GM21390 (cell line): ENCODE measurements at regions not wholly inside any gene's neighbourhood (a gene's known extent, or its start where the extent isn't known, plus 50 kb on each side); places are given as distances from the start of the nearest gene placed in this dataset.
"Not testable (repeated sequence)": the region's sequence is repeated elsewhere in the genome, so short reads cannot be mapped to it uniquely, and the experiment has no call there.

ENCODE experiments used
- ATAC-seq: cut with Tn5 transposase; IDR thresholded peaks from one replicate; pipeline ENCODE4 v1.9.1; 2021; ENCODE audit not compliant: unreplicated experiment

DNA sequence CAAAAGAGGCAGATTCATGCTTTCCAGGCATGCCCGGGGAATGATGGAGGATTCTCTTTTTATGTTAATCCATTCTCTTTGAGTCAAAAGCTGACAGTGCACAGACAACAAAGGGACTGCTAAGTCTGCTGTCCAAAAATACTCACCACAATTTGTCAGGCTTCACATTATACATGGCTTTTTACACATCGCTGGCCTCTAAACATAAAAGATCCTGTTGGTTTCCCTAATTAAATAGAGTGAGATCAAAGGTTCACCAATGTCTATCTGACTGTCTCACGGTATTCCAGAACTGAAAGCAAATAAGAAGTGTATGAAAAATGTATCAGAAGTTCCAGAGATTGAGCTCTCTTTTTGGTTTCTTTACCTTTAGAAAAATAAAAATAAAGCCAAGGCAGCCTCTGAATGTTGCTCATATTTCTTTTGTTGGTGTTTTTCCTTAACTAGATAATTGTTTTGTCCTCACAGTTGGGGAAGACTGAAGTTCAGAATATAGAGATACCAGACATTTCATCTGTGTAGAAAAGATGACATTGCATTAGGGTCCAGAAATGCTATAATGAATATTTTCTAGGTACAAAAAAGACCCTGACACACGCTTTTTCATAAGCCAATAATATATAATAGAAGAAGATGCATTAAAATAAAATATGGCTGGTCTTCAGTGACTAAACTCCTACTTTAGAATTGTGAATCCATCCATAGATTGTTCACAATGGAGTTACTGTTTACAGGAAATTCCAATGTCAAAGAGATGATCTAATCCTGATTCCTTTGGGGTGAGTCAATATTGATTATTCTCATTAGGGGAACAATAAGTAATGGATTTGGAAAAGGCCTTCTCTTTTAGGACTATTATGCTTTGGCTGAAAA lies 688.2 kb upstream of the CDH6 start:
- ATAC-seq, result no peak

DNA sequence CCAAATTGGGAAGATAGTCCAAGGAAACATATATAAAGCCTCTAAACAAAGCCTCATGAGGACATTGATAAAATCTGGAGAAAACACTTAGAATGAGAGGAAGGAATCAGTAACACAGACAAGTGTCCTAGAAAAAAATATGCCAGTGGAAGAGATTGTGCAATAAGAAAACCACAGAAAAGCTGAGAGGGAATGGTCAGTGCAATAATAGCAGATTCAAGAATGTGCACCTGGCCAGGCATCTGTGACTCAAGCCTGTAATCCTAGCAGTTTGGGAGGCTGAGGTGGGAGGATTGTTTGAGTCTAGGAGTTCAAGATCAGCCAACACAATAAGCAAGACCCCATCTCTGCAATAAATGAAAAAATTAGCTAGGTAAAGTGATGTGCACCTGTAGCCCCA lies 691.2 kb upstream of the CDH6 start:
- no peak for ATAC-seq

DNA sequence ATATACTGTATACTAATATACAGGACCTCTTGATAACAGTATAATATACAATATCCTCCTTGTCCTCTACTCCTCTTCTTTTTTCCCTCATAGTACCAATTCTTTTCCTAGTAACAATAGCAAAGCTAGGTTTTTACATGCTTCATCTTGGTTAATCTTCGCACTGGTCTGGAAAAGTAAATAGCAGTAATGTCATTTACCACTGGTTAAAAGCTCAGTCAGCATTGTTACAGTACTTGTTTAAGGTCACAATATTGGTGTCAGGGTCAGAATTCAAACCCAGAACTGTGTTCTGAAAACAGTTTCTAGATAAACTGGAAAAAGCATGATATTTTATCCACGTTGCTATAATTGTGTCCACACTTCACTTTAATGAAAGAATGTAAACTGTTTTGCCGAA lies 692.4 kb upstream of the CDH6 start:
- no peak for ATAC-seq

DNA sequence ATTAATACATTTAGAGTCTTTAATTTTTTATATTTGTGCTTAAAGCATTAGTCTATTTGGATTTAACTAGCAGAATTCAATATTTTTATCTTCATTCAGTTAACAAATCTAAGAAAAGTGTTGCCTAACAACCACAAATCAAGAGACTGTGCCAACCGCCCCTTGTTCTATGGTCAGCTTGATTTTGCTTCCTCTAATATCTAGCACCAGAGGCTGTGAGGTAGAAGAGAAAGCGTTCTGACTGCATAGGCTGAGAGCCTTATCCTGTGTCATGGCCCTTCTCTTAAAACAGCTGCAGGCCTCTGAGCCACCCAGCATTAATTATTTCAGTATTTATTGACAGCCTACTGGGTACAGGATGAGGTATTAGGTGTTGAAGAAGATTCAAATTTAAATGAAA lies 693.0 kb upstream of the CDH6 start:
- ATAC-seq, result no peak

DNA sequence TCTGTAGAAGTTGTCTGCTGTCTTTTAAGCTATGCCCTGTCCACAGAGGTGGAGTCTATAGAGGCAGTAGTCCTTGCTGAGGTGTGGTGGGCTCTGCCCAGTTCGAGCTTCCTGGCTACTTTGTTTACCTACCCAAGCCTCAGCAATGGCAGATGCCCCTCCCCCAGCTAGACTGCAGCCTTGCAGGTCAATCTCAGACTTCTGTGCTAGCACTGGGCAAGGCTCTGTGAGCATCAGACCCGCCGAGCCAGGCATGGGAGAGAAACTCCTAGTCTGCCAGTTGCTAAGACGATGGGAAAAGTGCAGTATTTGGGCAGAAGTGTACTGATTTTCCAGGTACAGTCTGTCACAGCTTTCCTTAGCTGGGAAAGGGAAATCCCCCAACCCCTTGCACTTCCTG lies 694.1 kb upstream of the CDH6 start:
- ATAC-seq, result no peak

DNA sequence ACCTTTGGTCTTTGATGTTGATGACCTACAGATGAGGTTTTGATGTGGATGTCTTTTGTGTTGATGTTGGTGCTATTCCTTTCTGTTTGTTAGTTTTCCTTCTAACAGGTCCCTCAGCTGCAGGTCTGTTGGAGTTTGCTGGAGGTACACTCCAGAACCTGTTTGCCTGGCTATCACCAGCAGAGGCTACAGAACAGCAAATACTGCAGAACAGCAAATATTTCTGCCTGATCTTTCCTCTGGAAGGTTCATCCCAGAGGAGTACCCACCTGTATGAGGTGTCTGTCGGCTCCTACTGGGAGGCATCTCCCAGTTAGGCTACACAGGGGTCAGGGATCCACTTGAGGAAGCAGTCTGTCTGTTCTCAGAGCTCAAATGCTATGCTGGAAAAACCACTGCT lies 694.5 kb upstream of the CDH6 start:
- no peak for ATAC-seq

DNA sequence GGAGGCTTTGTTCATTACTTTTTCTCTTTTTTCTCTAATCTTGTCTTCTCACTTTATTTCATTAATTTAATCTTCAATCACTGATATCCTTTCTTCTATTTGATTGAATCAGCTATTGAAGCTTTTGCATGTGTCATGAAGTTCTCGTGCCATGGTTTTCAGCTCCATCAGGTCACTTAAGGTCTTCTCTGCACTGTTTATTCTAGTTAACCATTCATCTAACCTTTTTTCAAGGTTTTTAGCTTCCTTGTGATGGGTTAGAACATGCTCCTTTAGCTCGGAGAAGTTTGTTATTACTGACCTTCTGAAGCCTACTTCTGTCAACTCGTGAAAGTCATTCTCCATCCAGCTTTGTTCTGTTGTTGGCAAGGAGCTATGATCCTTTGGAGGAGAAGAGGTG lies 695.0 kb upstream of the CDH6 start:
- not testable (repeated sequence) for ATAC-seq

DNA sequence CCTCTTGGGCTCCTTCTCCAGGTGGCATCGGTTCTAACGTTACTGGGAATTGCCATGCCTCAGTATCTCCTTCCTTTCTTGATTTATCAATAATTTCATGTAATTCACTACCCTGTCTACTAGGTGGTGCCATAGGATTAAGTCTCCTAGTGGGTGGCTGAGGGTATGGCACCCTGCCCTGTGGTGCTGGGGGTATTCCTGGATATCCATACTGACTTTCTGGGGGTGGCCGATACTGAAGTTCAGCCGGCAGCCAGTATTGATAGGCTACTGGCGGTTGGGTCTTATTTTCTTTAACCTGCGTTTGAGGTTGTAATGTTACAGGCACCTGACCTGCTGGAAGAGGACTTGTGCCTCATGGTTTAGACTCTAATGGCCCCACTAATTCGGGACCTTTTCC lies 699.4 kb upstream of the CDH6 start:
- ATAC-seq, result not testable (repeated sequence)

DNA sequence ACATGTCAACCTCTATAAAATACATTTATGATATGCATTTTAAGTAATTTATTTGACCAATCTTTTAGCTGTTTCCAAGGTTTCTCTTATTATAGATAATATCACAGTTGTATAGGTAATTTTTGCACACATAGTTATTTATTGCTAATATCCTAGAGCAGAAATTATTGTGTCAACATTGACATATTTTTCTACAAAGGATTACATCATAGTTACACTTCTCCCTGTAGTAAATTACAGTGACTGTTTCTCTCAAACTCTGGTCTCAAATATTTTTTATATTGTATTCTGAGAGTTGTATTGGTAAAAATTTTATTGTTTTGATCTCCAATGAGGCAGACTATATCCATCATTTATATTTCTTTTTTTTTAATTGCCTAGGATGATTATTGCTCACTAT lies 714.4 kb upstream of the CDH6 start:
- no peak for ATAC-seq

DNA sequence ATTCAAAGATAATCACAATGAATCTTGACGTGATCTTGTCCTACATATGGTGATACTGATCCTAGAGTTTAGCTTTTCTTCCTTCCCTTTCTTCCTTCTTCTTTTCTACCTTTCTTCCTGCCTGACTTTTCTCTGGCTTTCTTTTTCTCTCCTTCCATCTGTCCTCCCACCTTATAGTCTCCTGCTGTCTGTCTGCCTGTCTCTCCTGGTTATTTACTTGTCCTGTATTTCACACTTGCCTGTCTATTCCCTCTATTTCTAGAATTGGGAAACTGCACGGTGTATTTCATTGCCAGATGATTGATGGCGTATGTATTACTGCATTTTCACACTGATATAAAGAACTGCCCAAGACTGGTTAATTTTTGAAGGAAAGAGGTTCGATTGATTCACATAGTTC lies 718.1 kb upstream of the CDH6 start:
- ATAC-seq, result no peak

DNA sequence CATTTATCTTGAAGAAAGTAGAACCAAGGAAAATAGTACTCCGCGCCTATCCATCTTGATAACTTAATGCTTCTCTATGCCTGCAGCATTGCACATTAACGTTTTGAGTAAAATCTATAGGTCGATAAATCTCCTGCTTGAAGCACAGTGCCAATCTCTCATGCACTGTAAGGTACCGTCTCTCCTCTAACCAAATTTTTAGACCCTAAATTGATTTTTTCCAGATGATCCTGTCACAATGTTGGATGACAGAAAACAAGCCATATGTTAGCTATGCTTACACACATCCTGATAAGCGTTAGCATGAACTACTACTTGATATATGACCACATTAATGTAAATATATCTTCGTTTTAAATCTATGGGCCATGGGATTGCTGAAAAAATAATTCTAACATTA lies 723.8 kb upstream of the CDH6 start:
- ATAC-seq, result no peak

DNA sequence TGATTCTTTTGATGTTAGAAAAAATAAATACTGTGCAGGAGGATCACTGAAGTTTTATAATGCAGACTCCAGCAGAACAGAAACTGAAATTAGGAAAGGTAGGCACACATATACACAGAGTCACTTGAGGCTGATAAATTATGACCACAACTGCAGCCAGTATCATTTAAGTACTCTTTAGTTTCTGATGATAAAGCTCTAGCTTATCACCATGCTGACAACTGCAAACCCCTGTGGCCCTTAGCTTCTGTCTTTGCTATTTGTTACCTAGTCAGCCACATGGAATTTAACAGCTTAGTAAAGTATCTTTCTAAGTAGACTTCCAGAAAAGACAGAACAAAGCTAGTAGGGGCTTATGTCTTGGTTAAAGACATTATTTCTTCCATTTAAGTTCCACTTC lies 734.8 kb upstream of the CDH6 start:
- no peak for ATAC-seq

DNA sequence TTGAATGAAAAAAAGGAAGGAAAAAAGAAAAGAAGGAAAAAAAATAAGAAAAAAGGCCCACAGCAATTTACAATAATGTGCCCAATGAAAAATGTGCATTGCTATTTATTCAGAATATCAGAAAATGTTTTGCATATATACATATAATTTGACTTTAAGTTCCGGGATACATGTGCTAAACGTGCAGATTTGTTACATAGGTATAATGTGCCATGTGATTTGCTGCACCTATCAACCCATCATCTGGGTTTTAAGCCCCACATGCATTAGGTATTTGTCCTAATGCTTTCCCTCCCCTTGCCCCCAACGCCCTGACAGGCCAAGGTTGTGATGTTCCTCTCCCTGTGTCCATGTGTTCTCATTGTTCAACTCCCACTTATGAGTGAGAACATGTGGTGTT lies 738.0 kb upstream of the CDH6 start:
- not testable (repeated sequence) for ATAC-seq

DNA sequence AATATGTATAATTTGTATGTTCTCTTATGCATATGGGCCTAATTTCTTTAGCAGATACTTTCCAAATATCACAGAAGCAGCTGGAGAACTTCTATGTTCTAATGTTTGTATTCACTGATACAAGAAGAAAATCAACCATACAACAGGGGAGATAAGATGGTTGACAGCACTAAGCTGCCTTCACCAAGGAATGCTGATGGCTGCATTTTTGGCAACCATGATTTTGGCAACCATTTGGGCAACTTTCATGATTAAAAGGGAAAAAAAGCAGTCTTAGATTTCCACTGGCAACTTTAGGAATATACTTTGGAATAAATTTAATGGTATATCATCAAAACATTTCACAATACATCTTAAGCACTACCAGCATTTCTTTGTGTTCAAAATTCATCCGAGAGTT lies 740.3 kb upstream of the CDH6 start:
- no peak for ATAC-seq

DNA sequence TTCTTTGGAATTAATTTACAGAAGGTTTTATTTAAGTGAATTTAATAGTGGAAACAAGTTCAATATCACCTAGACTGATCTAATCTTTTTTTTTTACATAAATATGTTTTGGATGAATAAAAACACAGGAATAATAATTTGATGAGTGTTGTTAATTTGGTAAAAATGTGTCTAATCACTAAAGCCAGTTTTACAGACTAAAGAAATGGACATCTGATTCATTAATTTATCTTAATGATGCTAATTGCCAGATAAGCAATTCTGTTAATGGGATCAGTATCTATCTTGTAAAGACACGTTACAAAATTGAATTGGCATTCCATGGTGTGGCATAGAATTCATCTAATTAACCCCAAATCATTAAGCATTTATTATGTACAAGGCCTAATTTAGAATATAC lies 743.3 kb upstream of the CDH6 start:
- ATAC-seq, result no peak

DNA sequence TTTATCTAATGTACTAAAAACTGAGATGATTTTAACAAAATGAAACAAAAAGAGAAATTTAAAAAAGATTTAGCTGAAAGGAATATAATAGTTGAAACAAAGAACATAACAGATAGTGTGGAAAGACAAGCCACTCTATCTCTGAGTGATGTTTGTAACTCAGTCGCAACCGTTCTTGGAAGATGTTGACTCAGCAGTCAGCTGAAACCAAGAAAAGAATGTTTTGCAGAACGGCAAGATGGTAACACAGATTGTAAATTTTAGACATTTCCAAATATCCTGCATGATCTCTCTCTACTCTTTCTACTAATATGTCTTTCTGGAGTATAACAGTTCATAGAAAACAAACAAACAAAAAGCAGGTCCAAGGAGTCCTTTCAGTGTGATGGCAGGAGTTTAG lies 746.1 kb upstream of the CDH6 start:
- no peak for ATAC-seq

DNA sequence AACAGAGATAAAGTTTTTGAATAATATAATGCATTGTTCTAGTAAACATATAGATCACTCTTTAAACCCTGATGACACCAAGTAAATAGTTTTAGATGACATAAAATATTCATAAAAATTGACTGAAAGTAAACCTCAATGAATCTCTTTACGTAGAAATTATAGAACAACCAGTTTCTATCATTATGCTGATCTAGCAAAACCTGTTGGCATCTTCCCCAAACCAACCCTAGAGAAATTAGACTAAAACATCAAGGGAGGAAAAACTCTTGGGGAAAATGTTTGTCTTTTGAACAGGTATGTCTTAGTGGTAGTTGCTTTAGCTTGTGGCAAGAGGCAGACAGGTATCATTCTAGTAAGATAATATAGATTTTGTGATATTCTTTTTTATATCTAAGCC lies 747.0 kb upstream of the CDH6 start:
- no peak for ATAC-seq

DNA sequence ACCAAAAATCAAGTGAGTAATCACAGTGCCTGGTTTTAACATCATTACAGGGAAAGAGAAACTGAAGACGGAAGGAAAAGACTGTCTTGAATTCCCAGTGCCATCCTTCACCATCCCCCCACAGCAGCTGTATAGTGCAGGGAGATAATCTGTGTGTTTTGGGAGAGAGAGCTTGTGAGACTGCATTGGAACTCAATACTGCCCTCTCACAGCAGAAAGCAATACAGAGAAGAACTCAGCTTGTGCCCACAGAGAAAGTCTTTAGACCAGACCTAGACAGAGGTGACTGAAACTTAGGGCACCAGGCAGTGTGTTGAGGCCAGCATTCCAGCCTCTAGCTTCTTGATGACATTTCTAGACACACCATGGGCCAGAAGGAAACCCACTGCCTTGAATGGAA lies 754.7 kb upstream of the CDH6 start:
- no peak for ATAC-seq

DNA sequence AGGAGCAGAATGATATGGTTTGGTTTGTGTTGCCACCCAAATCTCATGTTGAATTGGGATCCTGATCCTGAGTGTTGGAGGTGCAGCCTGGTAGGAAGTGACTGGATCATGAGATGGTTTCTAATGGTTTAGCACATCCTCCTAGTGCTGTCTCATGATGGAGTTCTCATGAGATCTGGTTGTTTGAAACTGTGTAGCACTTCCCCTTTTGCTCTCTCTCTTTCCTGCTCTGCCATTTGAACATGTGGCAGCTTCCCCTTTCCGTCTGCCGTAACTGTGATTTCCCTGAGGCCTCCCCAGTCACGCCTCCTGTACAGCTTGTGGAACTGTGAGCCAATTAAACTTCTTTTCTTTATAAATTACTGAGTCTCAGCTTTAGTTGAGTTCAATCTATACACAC lies 756.8 kb upstream of the CDH6 start:
- no peak for ATAC-seq

DNA sequence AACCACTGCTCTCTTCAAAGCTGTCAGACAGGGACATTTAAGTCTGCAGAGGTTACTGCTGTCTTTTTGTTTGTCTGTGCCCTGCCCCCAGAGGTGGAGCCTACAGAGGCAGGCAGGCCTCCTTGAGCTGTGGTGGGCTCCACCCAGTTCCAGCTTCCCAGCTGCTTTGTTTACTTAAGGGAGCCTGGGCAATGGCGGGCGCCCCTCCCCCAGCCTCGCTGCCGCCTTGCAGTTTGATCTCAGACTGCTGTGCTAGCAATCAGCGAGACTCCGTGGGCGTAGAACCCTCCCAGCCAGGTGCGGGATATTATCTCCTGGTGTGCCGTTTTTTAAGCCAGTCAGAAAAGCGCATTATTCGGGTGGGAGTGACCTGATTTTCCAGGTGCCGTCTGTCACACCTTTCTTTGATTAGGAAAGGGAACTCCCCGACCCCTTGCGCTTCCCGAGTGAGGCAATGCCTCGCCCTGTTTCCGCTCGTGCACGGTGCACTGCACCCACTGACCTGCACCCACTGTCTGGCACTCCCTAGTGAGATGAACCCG lies 764.5 kb upstream of the CDH6 start:
- not testable (repeated sequence) for ATAC-seq

DNA sequence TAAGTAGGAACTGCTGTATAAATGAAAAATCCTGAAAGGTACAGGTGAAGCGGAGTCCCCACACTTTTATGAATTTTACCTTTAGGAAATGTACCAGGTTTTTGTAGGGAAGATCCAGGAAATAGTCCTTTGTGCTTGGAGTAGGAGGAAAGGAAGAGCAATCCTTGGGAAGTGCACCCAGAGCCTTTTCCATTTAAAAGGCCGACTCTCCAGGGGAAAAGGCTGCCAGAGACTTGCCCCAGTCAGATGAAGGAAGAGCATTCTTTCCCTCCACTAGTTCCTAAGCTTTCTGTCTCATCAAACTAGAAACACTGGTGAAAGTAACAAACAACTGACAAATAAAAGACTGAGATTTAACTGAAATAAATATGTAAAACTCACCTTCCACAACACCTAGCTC lies 779.4 kb upstream of the CDH6 start:
- no peak for ATAC-seq

DNA sequence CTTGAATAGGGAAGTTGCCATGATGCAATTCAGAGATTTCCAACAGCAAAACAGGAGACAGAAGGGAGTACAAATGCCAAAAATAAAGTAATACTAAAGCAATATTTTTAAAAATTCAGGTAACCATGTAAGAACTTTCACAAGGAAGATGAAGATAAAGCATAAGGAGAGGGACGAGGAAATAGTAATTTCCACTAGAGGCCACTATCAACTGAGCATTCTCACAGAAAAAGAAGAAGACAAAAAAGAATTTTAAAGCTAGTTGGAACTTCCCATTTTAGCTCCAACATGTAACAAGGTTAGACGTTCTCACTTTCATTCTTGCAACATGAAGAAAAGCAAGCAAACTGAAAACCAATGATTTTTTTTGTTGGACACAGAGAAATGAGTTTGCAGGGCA lies 779.9 kb upstream of the CDH6 start:
- ATAC-seq, result no peak

DNA sequence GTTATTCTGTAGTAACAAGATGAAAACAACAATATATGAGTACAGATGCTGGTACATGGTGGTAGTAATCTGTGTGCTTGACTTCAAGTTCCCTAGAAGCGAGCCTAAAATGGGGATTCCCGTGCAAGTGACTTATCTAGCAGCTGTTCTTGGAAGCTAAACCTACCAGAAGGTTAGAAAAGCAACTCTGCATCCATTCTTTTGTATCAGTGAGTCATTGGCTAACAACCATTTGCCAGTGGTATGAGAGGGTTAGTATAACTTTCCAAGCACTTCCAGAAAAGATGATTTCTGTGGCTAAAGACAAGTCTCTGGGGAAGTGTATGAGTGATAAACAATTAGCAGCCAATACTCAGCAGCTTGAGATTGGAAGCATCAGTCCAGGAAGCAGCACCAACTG lies 787.7 kb upstream of the CDH6 start:
- no peak for ATAC-seq
